ENCODE measurements at regions not wholly inside any gene's neighbourhood (a gene's known extent, or its start where the extent isn't known, plus 50 kb on each side); places are given as distances from the start of the nearest gene placed in this dataset.

DNA sequence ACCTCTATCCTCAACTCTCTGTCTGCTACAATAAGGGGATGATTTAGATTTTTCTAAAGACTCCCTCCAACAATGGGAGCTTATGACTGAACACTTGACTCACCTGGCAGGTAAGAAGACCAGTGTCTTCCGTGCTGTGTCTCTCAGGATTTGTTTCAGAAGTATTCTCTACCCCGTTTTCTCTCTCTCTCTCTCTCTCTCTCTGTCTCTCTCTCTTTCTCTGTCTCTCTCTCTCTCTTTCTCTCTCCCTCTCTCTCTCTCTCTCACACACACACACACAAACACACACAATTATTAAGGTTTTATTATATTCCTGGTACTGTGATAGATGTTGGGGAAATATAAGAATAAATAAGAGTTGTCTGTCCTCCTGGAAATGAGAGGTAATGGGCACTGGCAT lies 263.9 kb downstream of the TOX3 start:
- no peak overlapping the region for H3K4me3 ChIP-seq (ENCODE audit: low read depth, low read length)
- no peaks in the 10 kb centered on the region for H3K4me1 ChIP-seq (ENCODE audit: control insufficient read depth, insufficient read depth, low read length, poor library complexity, severe bottlenecking)
- no peaks in the 10 kb centered on the region for H3K27me3 Mint-ChIP-seq
- H3K27ac ChIP-seq (ENCODE audit: insufficient read depth, low read length, poor library complexity, severe bottlenecking): no peak overlapping the region
- H3K27ac Mint-ChIP-seq: no peak overlapping the region
- no peak for DNase-seq
- H3K36me3 ChIP-seq (ENCODE audit: control insufficient read depth, insufficient read depth, low read length): no peaks in the 10 kb centered on the region
- H3K36me3 Mint-ChIP-seq: no peaks in the 10 kb centered on the region
- no peak for ATAC-seq (ENCODE audit: low read depth in 2 of 2)
- H3K4me3 Mint-ChIP-seq: no peak overlapping the region
- no peaks in the 10 kb centered on the region for H3K4me1 Mint-ChIP-seq
- H3K9me3 ChIP-seq (ENCODE audit: control insufficient read depth in 2 of 2, low read length in 2 of 2): no peaks in the 10 kb centered on the region
- H3K9me3 Mint-ChIP-seq: peaks cover 0 to 17% (median 3%) of the 10 kb centered on the region in 7 donors
- no peaks in the 10 kb centered on the region for H3K27me3 ChIP-seq (ENCODE audit: control insufficient read depth, insufficient read depth, low read length)

DNA sequence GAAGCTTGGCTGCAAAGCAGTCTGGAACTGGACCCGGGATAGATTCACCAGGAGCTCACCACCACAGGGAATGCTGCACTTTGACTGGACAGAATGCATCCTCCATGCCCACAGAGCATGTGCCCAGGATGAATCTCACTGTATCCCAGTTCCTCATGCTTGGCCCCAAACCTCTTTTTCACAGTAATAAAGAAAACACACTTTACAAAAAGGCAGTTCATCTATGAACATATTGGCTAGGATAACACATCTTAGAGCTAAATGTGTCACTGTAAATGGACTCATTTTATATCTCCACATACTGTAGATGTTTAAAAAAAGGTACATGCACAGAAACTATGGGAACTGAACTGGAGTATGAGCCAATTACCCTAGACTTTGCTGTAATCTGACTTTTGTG lies 266.9 kb downstream of the TOX3 start:
- no peak for DNase-seq
- Mint-ChIP-seq H3K4me3 (no peak overlapping the region), H3K36me3 (no peaks in the 10 kb centered on the region), H3K27ac (no peak overlapping the region), H3K9me3 (peaks cover 0 to 5% (median 0%) of the 10 kb centered on the region in 7 donors), H3K4me1 (no peaks in the 10 kb centered on the region), H3K27me3 (no peaks in the 10 kb centered on the region)
- Histone ChIP-seq H3K36me3 (ENCODE audit: control insufficient read depth, insufficient read depth, low read length) (no peaks in the 10 kb centered on the region), H3K4me1 (ENCODE audit: control insufficient read depth, insufficient read depth, low read length, poor library complexity, severe bottlenecking) (no peaks in the 10 kb centered on the region), H3K27ac (ENCODE audit: insufficient read depth, low read length, poor library complexity, severe bottlenecking) (no peak overlapping the region), H3K9me3 (ENCODE audit: control insufficient read depth in 2 of 2, low read length in 2 of 2) (no peaks in the 10 kb centered on the region), H3K27me3 (ENCODE audit: control insufficient read depth, insufficient read depth, low read length) (no peaks in the 10 kb centered on the region), H3K4me3 (ENCODE audit: low read depth, low read length) (no peak overlapping the region)
- ATAC-seq (ENCODE audit: low read depth in 2 of 2): no peak

DNA sequence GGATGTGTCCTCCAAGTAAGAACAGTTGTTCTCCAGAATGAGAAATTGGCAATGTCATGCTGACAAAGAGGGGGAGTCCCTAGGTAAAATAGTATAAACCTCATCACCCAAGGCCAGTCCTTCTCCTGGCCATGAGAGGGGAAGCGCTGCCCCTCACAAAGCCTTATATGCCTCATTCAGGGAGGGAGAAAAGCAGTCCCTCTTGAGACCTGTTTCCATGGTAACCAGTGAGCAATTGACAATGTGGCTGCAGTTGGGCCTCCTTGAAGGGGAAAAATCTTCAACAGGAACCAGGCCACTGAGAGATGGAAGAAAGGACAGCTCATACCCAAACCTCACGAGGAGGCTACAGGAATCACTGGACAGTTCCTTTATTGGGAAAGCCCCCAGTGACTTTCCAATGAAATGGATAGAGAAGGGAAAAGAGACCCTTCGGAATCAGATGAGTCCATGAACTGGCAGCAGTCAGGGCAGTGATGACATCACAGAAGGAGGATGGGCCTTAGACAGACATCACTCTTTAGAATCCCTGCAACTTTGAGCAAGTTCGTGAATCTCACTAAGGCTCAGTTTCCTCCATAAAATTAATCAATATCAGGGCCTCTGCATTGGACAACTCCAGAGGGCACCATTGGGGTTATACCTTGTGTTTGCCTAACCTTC lies 275.7 kb downstream of the TOX3 start:
- Mint-ChIP-seq H3K4me1 (no peaks in the 10 kb centered on the region), H3K9me3 (peaks cover 0 to 15% (median 2%) of the 10 kb centered on the region in 7 donors), H3K27me3 (no peaks in the 10 kb centered on the region), H3K36me3 (no peaks in the 10 kb centered on the region), H3K4me3 (no peak overlapping the region), H3K27ac (no peak overlapping the region)
- H3K27me3 ChIP-seq (ENCODE audit: control insufficient read depth, insufficient read depth, low read length): no peaks in the 10 kb centered on the region
- no peak overlapping the region for H3K4me3 ChIP-seq (ENCODE audit: low read depth, low read length)
- ATAC-seq (ENCODE audit: low read depth in 2 of 2): no peak
- H3K4me1 ChIP-seq (ENCODE audit: control insufficient read depth, insufficient read depth, low read length, poor library complexity, severe bottlenecking): no peaks in the 10 kb centered on the region
- H3K27ac ChIP-seq (ENCODE audit: insufficient read depth, low read length, poor library complexity, severe bottlenecking): no peak overlapping the region
- H3K9me3 ChIP-seq (ENCODE audit: control insufficient read depth in 2 of 2, low read length in 2 of 2): no peaks in the 10 kb centered on the region
- no peak for DNase-seq
- no peaks in the 10 kb centered on the region for H3K36me3 ChIP-seq (ENCODE audit: control insufficient read depth, insufficient read depth, low read length)

DNA sequence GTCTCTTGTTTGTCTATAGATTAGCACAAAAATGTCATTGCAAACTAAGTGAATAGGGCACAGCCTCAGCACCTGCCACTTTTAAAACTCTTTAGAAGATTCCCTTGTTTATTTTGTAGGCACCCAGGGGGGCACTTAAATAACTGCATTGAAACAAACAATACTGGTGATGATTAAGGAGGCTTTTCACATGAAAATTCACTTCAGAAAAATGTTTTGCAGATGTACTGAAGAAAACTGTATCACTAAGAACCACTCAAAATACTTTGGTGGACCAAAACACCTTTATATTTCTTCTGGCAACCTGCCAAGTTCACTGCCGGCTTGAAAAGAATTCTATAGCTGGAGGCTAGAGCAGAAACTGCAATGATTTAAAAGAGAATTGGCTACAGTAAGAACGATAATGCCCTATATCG lies 281.5 kb downstream of the TOX3 start:
- H3K9me3 ChIP-seq (ENCODE audit: control insufficient read depth in 2 of 2, low read length in 2 of 2): no peaks in the 10 kb centered on the region
- no peak overlapping the region for H3K27ac Mint-ChIP-seq
- H3K36me3 ChIP-seq (ENCODE audit: control insufficient read depth, insufficient read depth, low read length): no peaks in the 10 kb centered on the region
- no peak overlapping the region for H3K27ac ChIP-seq (ENCODE audit: insufficient read depth, low read length, poor library complexity, severe bottlenecking)
- H3K9me3 Mint-ChIP-seq: peaks cover 0 to 5% (median under 1%) of the 10 kb centered on the region in 7 donors
- no peak overlapping the region for H3K4me3 Mint-ChIP-seq
- DNase-seq (no peak), ATAC-seq (ENCODE audit: low read depth in 2 of 2) (no peak)
- no peak overlapping the region for H3K4me3 ChIP-seq (ENCODE audit: low read depth, low read length)
- no peaks in the 10 kb centered on the region for H3K36me3 Mint-ChIP-seq
- H3K27me3 Mint-ChIP-seq: no peaks in the 10 kb centered on the region
- no peaks in the 10 kb centered on the region for H3K4me1 ChIP-seq (ENCODE audit: control insufficient read depth, insufficient read depth, low read length, poor library complexity, severe bottlenecking)
- H3K4me1 Mint-ChIP-seq: no peaks in the 10 kb centered on the region
- no peaks in the 10 kb centered on the region for H3K27me3 ChIP-seq (ENCODE audit: control insufficient read depth, insufficient read depth, low read length)

DNA sequence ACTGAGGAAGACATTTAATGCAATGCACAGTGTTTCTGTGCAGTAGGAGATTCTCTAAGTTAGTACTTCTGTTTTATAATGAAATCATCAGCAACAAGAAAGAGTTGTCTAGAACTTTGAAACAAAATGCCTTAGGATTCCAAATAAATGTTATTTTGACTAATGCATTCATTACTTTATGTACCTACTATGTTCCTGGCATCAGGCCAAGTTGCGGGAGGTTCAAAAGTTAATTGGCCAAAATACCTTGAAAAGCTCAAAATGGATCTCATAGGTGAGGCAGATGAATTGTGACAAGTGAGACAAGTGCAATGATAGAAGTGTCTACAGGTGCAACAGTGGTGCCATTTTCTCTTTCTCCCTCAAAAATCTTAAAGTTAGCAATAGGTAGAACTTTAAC lies 289.4 kb downstream of the TOX3 start:
- Mint-ChIP-seq H3K27ac (no peak overlapping the region), H3K4me1 (no peaks in the 10 kb centered on the region), H3K4me3 (no peak overlapping the region), H3K9me3 (peaks cover 0 to 8% (median 3%) of the 10 kb centered on the region in 7 donors), H3K27me3 (no peaks in the 10 kb centered on the region), H3K36me3 (no peaks in the 10 kb centered on the region)
- Histone ChIP-seq H3K4me1 (ENCODE audit: control insufficient read depth, insufficient read depth, low read length, poor library complexity, severe bottlenecking) (no peaks in the 10 kb centered on the region), H3K4me3 (ENCODE audit: low read depth, low read length) (no peak overlapping the region), H3K36me3 (ENCODE audit: control insufficient read depth, insufficient read depth, low read length) (no peaks in the 10 kb centered on the region), H3K27ac (ENCODE audit: insufficient read depth, low read length, poor library complexity, severe bottlenecking) (no peak overlapping the region), H3K27me3 (ENCODE audit: control insufficient read depth, insufficient read depth, low read length) (no peaks in the 10 kb centered on the region), H3K9me3 (ENCODE audit: control insufficient read depth in 2 of 2, low read length in 2 of 2) (no peaks in the 10 kb centered on the region)
- DNase-seq: no peak
- no peak for ATAC-seq (ENCODE audit: low read depth in 2 of 2)

DNA sequence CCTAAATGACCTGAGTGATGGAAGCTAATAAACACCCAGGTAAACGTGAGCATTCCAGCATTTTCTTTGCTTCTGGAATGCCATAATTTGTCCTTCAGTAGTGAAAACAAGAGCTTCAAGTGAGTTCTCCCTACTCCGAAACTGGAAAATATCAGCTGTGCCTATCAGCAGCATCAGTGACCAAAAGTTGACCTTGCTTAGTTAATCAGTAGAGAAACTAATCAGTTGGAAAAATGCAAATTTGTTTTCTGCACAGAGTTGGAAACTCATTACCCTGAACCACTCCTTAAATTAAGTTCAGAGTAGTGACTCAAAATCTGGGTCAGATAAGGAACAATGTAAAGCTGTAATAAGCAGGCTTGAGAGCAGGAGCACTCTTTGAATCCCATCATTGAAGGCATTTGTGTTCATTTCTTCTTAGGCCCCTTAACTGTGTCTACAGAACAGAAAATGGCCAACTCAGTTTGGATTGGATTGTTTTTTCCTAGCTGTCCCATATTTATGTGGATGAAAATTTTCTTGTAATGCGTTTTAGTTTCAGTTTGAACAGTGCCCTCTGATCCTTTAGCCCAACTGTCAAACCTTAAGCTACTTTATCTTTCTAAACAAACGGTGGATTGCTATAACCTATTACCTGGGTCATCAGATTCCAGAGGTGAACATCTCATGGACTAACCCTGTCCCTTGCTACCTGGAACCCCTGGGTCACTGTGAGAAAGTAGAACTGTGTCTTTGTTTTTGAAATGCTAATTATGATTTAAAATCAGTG lies 290.4 kb downstream of the TOX3 start:
- no peaks in the 10 kb centered on the region for H3K36me3 Mint-ChIP-seq
- no peak overlapping the region for H3K27ac ChIP-seq (ENCODE audit: insufficient read depth, low read length, poor library complexity, severe bottlenecking)
- no peaks in the 10 kb centered on the region for H3K27me3 Mint-ChIP-seq
- no peak for DNase-seq
- no peaks in the 10 kb centered on the region for H3K27me3 ChIP-seq (ENCODE audit: control insufficient read depth, insufficient read depth, low read length)
- no peaks in the 10 kb centered on the region for H3K9me3 ChIP-seq (ENCODE audit: control insufficient read depth in 2 of 2, low read length in 2 of 2)
- no peaks in the 10 kb centered on the region for H3K4me1 Mint-ChIP-seq
- H3K9me3 Mint-ChIP-seq: peaks cover 1 to 8% (median 5%) of the 10 kb centered on the region in 7 donors
- H3K4me3 ChIP-seq (ENCODE audit: low read depth, low read length): no peak overlapping the region
- H3K4me3 Mint-ChIP-seq: no peak overlapping the region
- no peak for ATAC-seq (ENCODE audit: low read depth in 2 of 2)
- no peaks in the 10 kb centered on the region for H3K36me3 ChIP-seq (ENCODE audit: control insufficient read depth, insufficient read depth, low read length)
- no peak overlapping the region for H3K27ac Mint-ChIP-seq
- no peaks in the 10 kb centered on the region for H3K4me1 ChIP-seq (ENCODE audit: control insufficient read depth, insufficient read depth, low read length, poor library complexity, severe bottlenecking)

DNA sequence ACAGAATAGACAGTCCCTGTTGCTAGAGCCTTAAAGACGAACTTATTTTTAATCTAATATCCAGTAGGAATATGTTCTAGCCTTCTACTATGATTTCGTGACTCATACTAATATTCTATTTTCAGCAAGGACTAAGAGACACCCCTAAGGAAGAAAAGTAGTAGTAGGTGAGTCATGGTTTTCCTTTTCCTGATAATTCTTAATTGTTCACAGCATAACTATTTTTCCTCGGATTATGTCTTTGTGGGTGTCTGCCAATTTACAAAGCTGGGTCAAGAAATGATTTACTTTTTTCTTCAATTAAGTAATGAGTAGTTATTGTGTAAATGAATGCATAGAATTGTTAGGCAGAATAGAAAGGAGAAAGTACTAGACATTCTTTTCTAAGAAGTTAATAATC lies 292.2 kb downstream of the TOX3 start:
- H3K27ac Mint-ChIP-seq: no peak overlapping the region
- no peaks in the 10 kb centered on the region for H3K36me3 Mint-ChIP-seq
- Histone ChIP-seq H3K9me3 (ENCODE audit: control insufficient read depth in 2 of 2, low read length in 2 of 2) (no peaks in the 10 kb centered on the region), H3K4me1 (ENCODE audit: control insufficient read depth, insufficient read depth, low read length, poor library complexity, severe bottlenecking) (no peaks in the 10 kb centered on the region), H3K36me3 (ENCODE audit: control insufficient read depth, insufficient read depth, low read length) (no peaks in the 10 kb centered on the region), H3K27me3 (ENCODE audit: control insufficient read depth, insufficient read depth, low read length) (no peaks in the 10 kb centered on the region), H3K27ac (ENCODE audit: insufficient read depth, low read length, poor library complexity, severe bottlenecking) (no peak overlapping the region), H3K4me3 (ENCODE audit: low read depth, low read length) (no peak overlapping the region)
- peak overlapping the region in 1 of 4 donors; percentile 18 for H3K4me3 Mint-ChIP-seq
- H3K9me3 Mint-ChIP-seq: peaks cover 0 to 8% (median 5%) of the 10 kb centered on the region in 7 donors
- no peaks in the 10 kb centered on the region for H3K27me3 Mint-ChIP-seq
- DNase-seq: no peak
- ATAC-seq (ENCODE audit: low read depth in 2 of 2): no peak
- H3K4me1 Mint-ChIP-seq: no peaks in the 10 kb centered on the region

DNA sequence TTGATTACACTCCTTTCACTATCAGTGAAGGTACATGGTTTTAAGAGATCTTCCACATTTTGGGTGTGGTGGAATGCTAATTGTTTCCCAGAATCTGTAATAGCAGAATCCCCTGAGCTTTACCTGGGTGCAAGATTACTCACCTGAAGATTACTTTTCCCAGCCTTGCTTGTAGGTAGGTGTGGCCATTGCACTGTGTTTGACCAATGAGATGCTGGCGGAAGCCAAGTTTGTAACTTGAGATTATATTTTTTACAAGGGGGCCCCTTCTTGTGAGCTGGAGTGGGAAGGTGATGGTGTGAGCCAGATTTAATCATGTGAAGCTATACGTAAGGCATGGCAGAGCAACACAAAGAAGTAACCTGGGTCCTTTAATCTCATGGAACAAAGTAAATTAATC lies 294.3 kb downstream of the TOX3 start:
- ATAC-seq (ENCODE audit: low read depth in 2 of 2): no peak

More for the DNA sequence above, 294.3 kb downstream of the TOX3 start:
- Mint-ChIP-seq H3K4me1 (no peaks in the 10 kb centered on the region), H3K36me3 (no peaks in the 10 kb centered on the region), H3K4me3 (no peak overlapping the region), H3K27me3 (no peaks in the 10 kb centered on the region), H3K27ac (no peak overlapping the region), H3K9me3 (peaks cover 2 to 14% (median 7%) of the 10 kb centered on the region in 7 donors)
- H3K27ac ChIP-seq (ENCODE audit: insufficient read depth, low read length, poor library complexity, severe bottlenecking): no peak overlapping the region
- H3K36me3 ChIP-seq (ENCODE audit: control insufficient read depth, insufficient read depth, low read length): no peaks in the 10 kb centered on the region
- no peaks in the 10 kb centered on the region for H3K4me1 ChIP-seq (ENCODE audit: control insufficient read depth, insufficient read depth, low read length, poor library complexity, severe bottlenecking)
- no peaks in the 10 kb centered on the region for H3K27me3 ChIP-seq (ENCODE audit: control insufficient read depth, insufficient read depth, low read length)
- H3K4me3 ChIP-seq (ENCODE audit: low read depth, low read length): no peak overlapping the region
- no peaks in the 10 kb centered on the region for H3K9me3 ChIP-seq (ENCODE audit: control insufficient read depth in 2 of 2, low read length in 2 of 2)
- DNase-seq: no peak

Data from CD4-positive, CD25-positive, alpha-beta regulatory T cell (primary cell).